GM12878 (cell line): ENCODE measurements at regions not wholly inside any gene's neighbourhood (a gene's known extent, or its start where the extent isn't known, plus 50 kb on each side); places are given as distances from the start of the nearest gene placed in this dataset.

Experiments used
- ATAC-seq: fragments of 200-7000 bp; cut with Tn5 transposase; 3 replicates; pipeline ENCODE4 v1.9.1; 2020; ENCODE audit warnings: mild to moderate bottlenecking, moderate library complexity
- BruUV-seq: library from RNA; stranded (reverse); fragments of 400-500 nt; replicated peaks from 2 replicates; lab custom pipeline; 2021; lab: Mats Ljungman, UMichigan
- CTCF ChIA-PET: fragments of 300-600 bp; sonication (Branson Sonifier 250); formaldehyde crosslinking; extraction: SDS; loops from one replicate; lab custom pipeline; 2021; ENCODE audit warnings: inconsistent platforms; lab: Yijun Ruan, JAX
- POLR2A ChIA-PET: fragments of 350-600 bp; formaldehyde crosslinking; extraction: SDS; loops from one replicate; lab custom pipeline; 2021; ENCODE audit warnings: inconsistent platforms; lab: Charles Lee
- RAD21 ChIA-PET: fragments of 300-600 bp; sonication (Branson Sonifier 250); formaldehyde crosslinking; loops from one replicate; lab custom pipeline; 2023; ENCODE audit warnings: antibody characterized with exemption; ENCODE audit not compliant: unreplicated experiment; lab: Charles Lee
- SMC1A ChIA-PET: fragments of 300-600 bp; sonication (Branson Sonifier 250); formaldehyde crosslinking; loops from one replicate; lab custom pipeline; 2023; ENCODE audit not compliant: unreplicated experiment, uncharacterized antibody; lab: Charles Lee
- DNase-seq: peaks from one replicate; pipeline ENCODE4 v3.0.0-alpha.2; 2011; ENCODE audit warnings: low read depth, low spot score
- FAIRE-seq: peaks from 3 replicates; lab custom pipeline; 2011; peaks lifted over from hg19 to GRCh38; lab: Jason Lieb, UNC
- H2AFZ ChIP-seq: 2 replicates; pipeline ENCODE4 v1.6.0; 2011; ENCODE audit warnings: low read depth, low read length, control low read depth; ENCODE audit not compliant: control insufficient read depth
- H3K27ac ChIP-seq: 2 replicates; pipeline ENCODE4 v1.5.1; 2011; ENCODE audit warnings: control low read depth; ENCODE audit not compliant: control insufficient read depth, insufficient read depth
- H3K27me3 ChIP-seq, 2 experiments: replicated peaks in 1 of 2; 2 replicates each; pipeline versions ENCODE4 v1.6.0 to v1.6.1; 2011; ENCODE audit warnings: low read length in 1 of 2; ENCODE audit not compliant: control insufficient read depth in 2 of 2, insufficient read depth in 2 of 2
- H3K36me3 ChIP-seq, 2 experiments: 2 replicates each; pipeline ENCODE4 v1.5.1; 2011; ENCODE audit warnings: low read length in 1 of 2; ENCODE audit not compliant: control insufficient read depth in 2 of 2, insufficient read depth in 2 of 2
- H3K4me1 ChIP-seq: 2 replicates; pipeline ENCODE4 v1.6.1; 2011; ENCODE audit warnings: mild to moderate bottlenecking, low read length, moderate library complexity, mixed read lengths; ENCODE audit not compliant: control insufficient read depth, insufficient read depth
- H3K4me2 ChIP-seq: 2 replicates; pipeline ENCODE4 v1.6.0; 2011; ENCODE audit warnings: control low read depth; ENCODE audit not compliant: control insufficient read depth, insufficient read depth
- H3K4me3 ChIP-seq: fragments of 200-600 bp; sonication (generic); 2 replicates; pipeline ENCODE4 v1.5.1; 2016
- H3K79me2 ChIP-seq: 2 replicates; pipeline ENCODE4 v1.6.0; 2011; ENCODE audit warnings: low read length; ENCODE audit not compliant: control insufficient read depth, insufficient read depth
- H3K9ac ChIP-seq: 2 replicates; pipeline ENCODE4 v1.8.0; 2011; ENCODE audit warnings: low read length, control low read depth, mixed read lengths; ENCODE audit not compliant: control insufficient read depth, insufficient read depth
- H3K9me3 ChIP-seq: replicated peaks from 3 replicates; pipeline ENCODE4 v1.5.1; 2011; ENCODE audit warnings: mild to moderate bottlenecking, low read length; ENCODE audit not compliant: control insufficient read depth, insufficient read depth
- H4K20me1 ChIP-seq: 2 replicates; pipeline ENCODE4 v1.6.0; 2011; ENCODE audit not compliant: control insufficient read depth, insufficient read depth
- CEBPB ChIP-seq, 2 experiments: fragments of 150-350 bp in 1 of 2; IDR thresholded peaks; 2 replicates each; pipeline ENCODE4 v1.6.1; 2012 to 2014; ENCODE audit warnings: low read depth in 2 of 2, low read length in 2 of 2, borderline replicate concordance in 1 of 2, inconsistent platforms in 1 of 2
- EZH2 ChIP-seq: IDR thresholded peaks from 2 replicates; pipeline ENCODE4 v1.6.1; 2012; ENCODE audit warnings: low read depth, mild to moderate bottlenecking, control low read depth, inconsistent platforms, low read length, borderline replicate concordance; ENCODE audit not compliant: control insufficient read depth
- FOXK2 ChIP-seq: fragments of 450-650 bp; IDR thresholded peaks from 2 replicates; pipeline ENCODE4 v1.6.1; 2017; ENCODE audit warnings: mild to moderate bottlenecking, moderate library complexity
- GATAD2B ChIP-seq: fragments of 450-650 bp; conservative IDR thresholded peaks from 2 replicates; pipeline ENCODE4 v1.6.1; 2017; ENCODE audit warnings: low read depth, mild to moderate bottlenecking, moderate library complexity
- HDAC6 ChIP-seq: fragments of 200-600 bp; sonication (generic); IDR thresholded peaks from one replicate; pipeline ENCODE4 v1.8.0; 2017; ENCODE audit warnings: antibody characterized with exemption; ENCODE audit not compliant: unreplicated experiment
- IRF3 ChIP-seq: fragments of 450-650 bp; IDR thresholded peaks from 2 replicates; pipeline ENCODE4 v1.6.1; 2014; ENCODE audit warnings: mild to moderate bottlenecking
- MAX ChIP-seq: IDR thresholded peaks from 2 replicates; pipeline ENCODE4 v1.6.1; 2012; ENCODE audit warnings: low read depth, low read length, improper control_type of control experiment
- RB1 ChIP-seq: fragments of 450-650 bp; formaldehyde crosslinking; IDR thresholded peaks from 2 replicates; pipeline ENCODE4 v1.6.1; 2017; ENCODE audit warnings: mild to moderate bottlenecking, borderline replicate concordance
- SIX5 ChIP-seq: IDR thresholded peaks from 2 replicates; pipeline ENCODE4 v1.6.1; 2011; ENCODE audit warnings: mild to moderate bottlenecking, low read depth, low read length, moderate library complexity; ENCODE audit not compliant: severe bottlenecking
- SMAD1 ChIP-seq: fragments of 450-650 bp; IDR thresholded peaks from 2 replicates; pipeline ENCODE4 v1.6.1; 2018; ENCODE audit warnings: mild to moderate bottlenecking, low read depth; ENCODE audit not compliant: partially characterized antibody
- ZNF217 ChIP-seq: fragments of 450-650 bp; IDR thresholded peaks from 2 replicates; pipeline ENCODE4 v1.6.1; 2017; ENCODE audit warnings: antibody characterized with exemption, mild to moderate bottlenecking
- ZNF384 ChIP-seq: IDR thresholded peaks from 2 replicates; pipeline ENCODE4 v1.6.1; 2012; ENCODE audit warnings: low read depth, mild to moderate bottlenecking, low read length, improper control_type of control experiment, borderline replicate concordance
- ZSCAN29 ChIP-seq: fragments of 450-650 bp; IDR thresholded peaks from 2 replicates; pipeline ENCODE4 v1.6.1; 2017; ENCODE audit warnings: mild to moderate bottlenecking, moderate library complexity
- WGBS: methylation state at CpG from one replicate; pipeline ENCODE4 v1.1.6; 2016; ENCODE audit warnings: low lambda C conversion rate; ENCODE audit not compliant: insufficient replicate concordance, insufficient coverage; ENCODE audit errors: missing lambda C conversion rate; 5-methylcytosine and 5-hydroxymethylcytosine counted together
- in situ Hi-C: fragments of 300-500 bp; cut with MboI; formaldehyde crosslinking; loops from 9 replicates; pipeline ENCODE4 v1.14.3; 2018; ENCODE audit warnings: mixed read lengths
- intact Hi-C: fragments of 100-400 bp; cut with micrococcal nuclease; formaldehyde crosslinking; loops from one replicate; pipeline ENCODE4 v1.14.2; 2022; ENCODE audit not compliant: unreplicated experiment
- TF ChIP-seq, protein P1 (sequence below): fragments of 450-650 bp; IDR thresholded peaks from 2 replicates; pipeline ENCODE4 v1.6.1; 2017; ENCODE audit warnings: low read depth, mild to moderate bottlenecking, moderate library complexity

- no peaks in the 10 kb centered on the region for H3K4me1 ChIP-seq
- no peak overlapping the region for H3K27ac ChIP-seq
- H3K9ac ChIP-seq, result no peak overlapping the region
- WGBS, result 42% methylated on average over 2 of the region's 2 CpGs
- no peak for TF ChIP-seq RB1
- TF ChIP-seq, protein P1, sequence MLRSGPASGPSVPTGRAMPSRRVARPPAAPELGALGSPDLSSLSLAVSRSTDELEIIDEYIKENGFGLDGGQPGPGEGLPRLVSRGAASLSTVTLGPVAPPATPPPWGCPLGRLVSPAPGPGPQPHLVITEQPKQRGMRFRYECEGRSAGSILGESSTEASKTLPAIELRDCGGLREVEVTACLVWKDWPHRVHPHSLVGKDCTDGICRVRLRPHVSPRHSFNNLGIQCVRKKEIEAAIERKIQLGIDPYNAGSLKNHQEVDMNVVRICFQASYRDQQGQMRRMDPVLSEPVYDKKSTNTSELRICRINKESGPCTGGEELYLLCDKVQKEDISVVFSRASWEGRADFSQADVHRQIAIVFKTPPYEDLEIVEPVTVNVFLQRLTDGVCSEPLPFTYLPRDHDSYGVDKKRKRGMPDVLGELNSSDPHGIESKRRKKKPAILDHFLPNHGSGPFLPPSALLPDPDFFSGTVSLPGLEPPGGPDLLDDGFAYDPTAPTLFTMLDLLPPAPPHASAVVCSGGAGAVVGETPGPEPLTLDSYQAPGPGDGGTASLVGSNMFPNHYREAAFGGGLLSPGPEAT, result no peak
- no peak for TF ChIP-seq IRF3
- TF ChIP-seq SIX5, result no peak
- no peak for TF ChIP-seq EZH2
- TF ChIP-seq CEBPB (IDR thresholded peaks at IDR 0.05; ENCODE audit: borderline replicate concordance in 1 of 2, low read depth in 2 of 2, low read length in 2 of 2), result no peak
- TF ChIP-seq MAX, result no peak
- TF ChIP-seq FOXK2, result no peak
- TF ChIP-seq SMAD1, result no peak
- TF ChIP-seq ZSCAN29, result no peak
- no peak for TF ChIP-seq GATAD2B
- TF ChIP-seq ZNF217, result no peak
- no peak for TF ChIP-seq ZNF384
- TF ChIP-seq HDAC6, result no peak
- RAD21 ChIA-PET, result no interaction called here
- CTCF ChIA-PET, result interaction anchor here (0.6 kb wide), 1 partner anchor 557 kb away, joined by 3 read pairs; no protein-coding TSS in a partner anchor
- SMC1A ChIA-PET, result no interaction called here
- ATAC-seq, result no peak
- DNase-seq, result no peak
- peaks cover 0 to 4% of the 10 kb centered on the region in 2 experiments; a peak in 2 of 4 replicates for H3K27me3 ChIP-seq
- intact Hi-C loops, result no loop called here
- H2AFZ ChIP-seq, result no peak overlapping the region
- H3K9me3 ChIP-seq, result no peaks in the 10 kb centered on the region
- no peaks in the 10 kb centered on the region for H4K20me1 ChIP-seq
- no peak for FAIRE-seq
- no peaks in the 10 kb centered on the region for H3K36me3 ChIP-seq
- H3K79me2 ChIP-seq, result no peaks in the 10 kb centered on the region
- POLR2A ChIA-PET, result no interaction called here
- H3K4me3 ChIP-seq, result no peak overlapping the region
- no TSS peak for BruUV-seq
- in situ Hi-C loops, result no loop called here
- no peak overlapping the region for H3K4me2 ChIP-seq
Observed at GRCh38 chr6:134727081-134727480, 222.8 kb downstream of the ALDH8A1 start.
